Transverse colon (tissue), 4 donors: ENCODE measurements at regions not wholly inside any gene's neighbourhood (a gene's known extent, or its start where the extent isn't known, plus 50 kb on each side); places are given as distances from the start of the nearest gene placed in this dataset.

Source experiments
- DNase-seq: peaks from one replicate; pipeline ENCODE4 v3.0.0-alpha.2; 2019
- H3K27ac ChIP-seq, 4 donors: fragments of 200-600 bp; sonication (generic); 2 replicates each; pipeline ENCODE4 v1.5.1; 2016 to 2018; ENCODE audit warnings: inconsistent platforms in 4 of 4
- H3K27me3 ChIP-seq: fragments of 200-600 bp; sonication (generic); 2 replicates; pipeline ENCODE4 v1.5.1; 2017; ENCODE audit warnings: inconsistent platforms
- H3K36me3 ChIP-seq, 4 donors: fragments of 200-600 bp; sonication (generic); 2 replicates each; pipeline ENCODE4 v1.5.1; 2017 to 2019; ENCODE audit warnings: inconsistent platforms in 4 of 4
- H3K4me1 ChIP-seq, 4 donors: fragments of 200-600 bp; sonication (generic); 2 replicates each; pipeline ENCODE4 v1.5.1; 2017 to 2020; ENCODE audit warnings: inconsistent platforms in 4 of 4
- H3K4me3 ChIP-seq, 4 donors: fragments of 200-600 bp; sonication (generic); 1 replicate in 1 of 4; 2 replicates in 3 of 4; pipeline versions ENCODE4 v1.5.1 to v1.6.1; 2017 to 2019; ENCODE audit warnings: inconsistent platforms in 4 of 4
- H3K9me3 ChIP-seq, 2 donors: fragments of 200-600 bp; sonication (generic); 2 replicates each; pipeline ENCODE4 v1.5.1; 2017 to 2019; ENCODE audit warnings: inconsistent platforms in 2 of 2
- EP300 ChIP-seq: sonication (generic); formaldehyde crosslinking; IDR thresholded peaks from one replicate; pipeline ENCODE4 v1.6.1; 2017; ENCODE audit warnings: antibody characterized with exemption, low read depth
- POLR2A ChIP-seq: fragments of 450-650 bp; IDR thresholded peaks from one replicate; pipeline ENCODE4 v1.6.1; 2016; ENCODE audit warnings: antibody characterized with exemption, mild to moderate bottlenecking, moderate library complexity
- POLR2AphosphoS5 ChIP-seq, 3 donors: sonication (generic); formaldehyde crosslinking; IDR thresholded peaks; one replicate each; pipeline ENCODE4 v1.6.1; 2016; ENCODE audit warnings: antibody characterized with exemption in 3 of 3
- WGBS, 2 donors: methylation state at CpG; one replicate each; pipeline ENCODE4 v1.1.5; 2018; ENCODE audit warnings: low coverage in 1 of 2; 5-methylcytosine and 5-hydroxymethylcytosine counted together
- in situ Hi-C, 4 donors: fragments of 200-750 bp; cut with MboI; loops; one replicate each; pipeline versions ENCODE4 v1.15.0 to v1.15.1; 2017; ENCODE audit warnings: low sequenced_read_pairs in 3 of 4, low pct_ligation_motif_present in 1 of 4, low pct_unique_long_range_greater_than_20kb in 1 of 4
- intact Hi-C: fragments of 100-400 bp; cut with DNase I; formaldehyde crosslinking; loops from one replicate; pipeline ENCODE4 v1.15.1; 2023; ENCODE audit warnings: low total_unique reads
- TF ChIP-seq, protein P1 (sequence below), 5 experiments: fragments of 200-600 bp in 3 of 5; fragments of 450-650 bp in 2 of 5; sonication (generic) in 3 of 5; IDR thresholded peaks; 1 replicate in 2 of 5; 2 replicates in 3 of 5; pipeline ENCODE4 v1.5.1; 2016 to 2017; ENCODE audit warnings: antibody characterized with exemption in 5 of 5, inconsistent platforms in 3 of 5, mild to moderate bottlenecking in 2 of 5, moderate library complexity in 1 of 5

DNA sequence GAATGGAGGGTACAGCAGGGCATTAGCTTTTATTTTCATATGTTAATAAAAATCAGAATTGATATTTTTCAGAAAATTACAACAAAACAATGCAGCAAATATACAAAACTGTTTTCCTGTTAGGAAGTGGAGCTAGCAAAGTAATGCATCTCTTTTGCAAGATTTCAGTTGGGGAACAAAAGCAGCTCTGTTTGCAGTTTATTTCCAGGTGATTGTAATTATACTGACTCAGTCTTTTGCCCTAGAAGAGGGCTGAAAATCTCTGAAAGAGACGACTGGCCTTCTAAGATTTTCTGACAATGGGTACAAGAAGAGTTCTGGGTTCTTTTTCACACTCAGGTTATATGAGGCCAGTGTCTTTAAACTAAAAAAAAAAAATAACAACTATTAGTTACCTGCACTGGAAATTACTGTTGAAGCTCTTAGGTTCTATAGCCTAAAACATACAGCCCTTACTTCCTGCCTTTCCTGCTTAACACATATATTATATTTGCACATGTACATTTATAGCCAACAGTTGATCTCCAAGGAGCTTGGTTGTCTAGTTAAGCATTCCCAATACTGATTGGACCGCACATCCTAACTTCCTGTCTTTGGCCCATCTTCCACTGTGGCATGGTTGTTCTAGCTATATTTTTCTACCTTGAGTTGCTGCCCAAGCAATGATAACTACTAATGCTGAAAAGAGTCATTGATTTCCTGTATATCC, 199.1 kb upstream of the KRR1 start:
- DNase-seq, result no peak
- no peaks in the 10 kb centered on the region for H3K9me3 ChIP-seq
- TF ChIP-seq EP300, result no peak
- TF ChIP-seq, protein P1, sequence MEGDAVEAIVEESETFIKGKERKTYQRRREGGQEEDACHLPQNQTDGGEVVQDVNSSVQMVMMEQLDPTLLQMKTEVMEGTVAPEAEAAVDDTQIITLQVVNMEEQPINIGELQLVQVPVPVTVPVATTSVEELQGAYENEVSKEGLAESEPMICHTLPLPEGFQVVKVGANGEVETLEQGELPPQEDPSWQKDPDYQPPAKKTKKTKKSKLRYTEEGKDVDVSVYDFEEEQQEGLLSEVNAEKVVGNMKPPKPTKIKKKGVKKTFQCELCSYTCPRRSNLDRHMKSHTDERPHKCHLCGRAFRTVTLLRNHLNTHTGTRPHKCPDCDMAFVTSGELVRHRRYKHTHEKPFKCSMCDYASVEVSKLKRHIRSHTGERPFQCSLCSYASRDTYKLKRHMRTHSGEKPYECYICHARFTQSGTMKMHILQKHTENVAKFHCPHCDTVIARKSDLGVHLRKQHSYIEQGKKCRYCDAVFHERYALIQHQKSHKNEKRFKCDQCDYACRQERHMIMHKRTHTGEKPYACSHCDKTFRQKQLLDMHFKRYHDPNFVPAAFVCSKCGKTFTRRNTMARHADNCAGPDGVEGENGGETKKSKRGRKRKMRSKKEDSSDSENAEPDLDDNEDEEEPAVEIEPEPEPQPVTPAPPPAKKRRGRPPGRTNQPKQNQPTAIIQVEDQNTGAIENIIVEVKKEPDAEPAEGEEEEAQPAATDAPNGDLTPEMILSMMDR (IDR thresholded peaks at IDR 0.05), result no peak
- no peak for TF ChIP-seq POLR2A
- TF ChIP-seq POLR2AphosphoS5 (IDR thresholded peaks at IDR 0.05), result no peak
- WGBS, 2 donors, result 45 to 52% methylated on average over 2 of the region's 2 CpGs
- peaks cover 0 to 21% (median 13%) of the 10 kb centered on the region in 4 donors for H3K4me1 ChIP-seq
- no peak overlapping the region for H3K4me3 ChIP-seq
- in situ Hi-C loops, result no loop called here
- intact Hi-C loops, result no loop called here
- H3K36me3 ChIP-seq, result no peaks in the 10 kb centered on the region
- H3K27me3 ChIP-seq, result no peaks in the 10 kb centered on the region
- peak overlapping the region in 1 of 4 donors; percentile 2 for H3K27ac ChIP-seq

GRCh38 chr12:75709503-75709902, 198.1 kb upstream of the KRR1 start:
- Histone ChIP-seq H3K27ac (no peak overlapping the region), H3K4me1 (peaks cover 0 to 21% (median 13%) of the 10 kb centered on the region in 4 donors), H3K4me3 (no peak overlapping the region), H3K27me3 (no peaks in the 10 kb centered on the region), H3K36me3 (no peaks in the 10 kb centered on the region), H3K9me3 (no peaks in the 10 kb centered on the region)
- intact Hi-C loops (no loop called here), in situ Hi-C loops (no loop called here)
- TF ChIP-seq POLR2A (no peak), POLR2AphosphoS5 (IDR thresholded peaks at IDR 0.05) (no peak), EP300 (no peak)
- TF ChIP-seq, protein P1 (IDR thresholded peaks at IDR 0.05), result no peak
- DNase-seq, result no peak
- WGBS, 2 donors, result 91% methylated on average over 2 of the region's 2 CpGs; no CpG with 5 or more reads in 1 of the 2 donors

DNA sequence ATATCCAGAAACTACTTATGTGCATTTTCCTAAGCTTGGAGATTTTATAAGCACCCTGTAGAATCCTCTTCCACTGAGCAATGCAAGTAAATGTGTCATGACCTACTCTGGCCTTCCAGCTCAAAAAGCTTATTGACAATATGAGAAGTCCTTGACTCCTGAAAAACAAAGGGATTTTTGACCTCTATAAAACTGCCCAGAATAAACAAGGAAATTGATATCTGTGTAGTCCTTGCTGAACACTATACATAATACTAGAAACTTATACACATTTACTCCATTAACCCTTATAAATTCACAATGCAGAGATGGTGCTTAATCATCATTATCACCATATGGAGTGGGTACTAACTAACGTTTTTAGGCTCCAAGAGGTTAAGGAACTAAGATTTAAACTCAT, 197.4 kb upstream of the KRR1 start:
- TF ChIP-seq POLR2A (no peak), POLR2AphosphoS5 (IDR thresholded peaks at IDR 0.05) (no peak), EP300 (no peak)
- TF ChIP-seq, protein P1 (IDR thresholded peaks at IDR 0.05), result no peak
- in situ Hi-C loops (no loop called here), intact Hi-C loops (no loop called here)
- no peaks in the 10 kb centered on the region for H3K36me3 ChIP-seq
- no peak overlapping the region for H3K4me3 ChIP-seq
- H3K9me3 ChIP-seq, result no peaks in the 10 kb centered on the region
- H3K27ac ChIP-seq, result no peak overlapping the region
- peaks cover 0 to 21% (median 13%) of the 10 kb centered on the region in 4 donors for H3K4me1 ChIP-seq
- WGBS, 2 donors, result 29 to 45% methylated on average over 1 of the region's 1 CpG
- no peaks in the 10 kb centered on the region for H3K27me3 ChIP-seq
- no peak for DNase-seq

DNA sequence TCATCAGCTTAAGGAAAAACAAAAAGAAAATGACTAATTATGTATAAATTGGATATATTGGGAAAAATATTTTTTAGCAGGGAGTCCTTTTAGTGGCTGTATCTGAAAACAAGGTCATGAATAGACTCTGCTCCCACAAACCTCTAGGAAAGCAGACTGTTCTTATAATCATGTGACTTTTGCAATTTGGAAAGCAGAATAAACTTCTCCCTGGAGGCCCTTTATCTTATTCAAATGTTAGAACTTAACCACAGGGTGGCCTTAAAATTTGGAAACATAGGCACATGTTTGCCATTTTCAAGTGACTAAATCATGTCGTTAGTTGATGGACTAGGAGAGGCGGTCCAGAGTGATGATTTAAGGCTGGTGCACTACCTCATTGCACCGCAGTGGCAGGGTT, 196.6 kb upstream of the KRR1 start:
- H3K4me1 ChIP-seq, result peaks cover 0 to 21% (median 13%) of the 10 kb centered on the region in 4 donors
- WGBS, 2 donors, result 87 to 90% methylated on average over 3 of the region's 3 CpGs
- H3K9me3 ChIP-seq, result no peaks in the 10 kb centered on the region
- H3K4me3 ChIP-seq, result no peak overlapping the region
- DNase-seq, result no peak
- no peaks in the 10 kb centered on the region for H3K36me3 ChIP-seq
- TF ChIP-seq, protein P1 (IDR thresholded peaks at IDR 0.05), result no peak
- TF ChIP-seq POLR2A, result no peak
- no peak for TF ChIP-seq EP300
- TF ChIP-seq POLR2AphosphoS5 (IDR thresholded peaks at IDR 0.05), result no peak
- no peak overlapping the region for H3K27ac ChIP-seq
- intact Hi-C loops (no loop called here), in situ Hi-C loops (no loop called here)
- H3K27me3 ChIP-seq, result no peaks in the 10 kb centered on the region
